ENCODE measurements at regions not wholly inside any gene's neighbourhood (a gene's known extent, or its start where the extent isn't known, plus 50 kb on each side); places are given as distances from the start of the nearest gene placed in this dataset.
"Not testable (repeated sequence)": the region's sequence is repeated elsewhere in the genome, so short reads cannot be mapped to it uniquely, and the experiment has no call there.

DNA sequence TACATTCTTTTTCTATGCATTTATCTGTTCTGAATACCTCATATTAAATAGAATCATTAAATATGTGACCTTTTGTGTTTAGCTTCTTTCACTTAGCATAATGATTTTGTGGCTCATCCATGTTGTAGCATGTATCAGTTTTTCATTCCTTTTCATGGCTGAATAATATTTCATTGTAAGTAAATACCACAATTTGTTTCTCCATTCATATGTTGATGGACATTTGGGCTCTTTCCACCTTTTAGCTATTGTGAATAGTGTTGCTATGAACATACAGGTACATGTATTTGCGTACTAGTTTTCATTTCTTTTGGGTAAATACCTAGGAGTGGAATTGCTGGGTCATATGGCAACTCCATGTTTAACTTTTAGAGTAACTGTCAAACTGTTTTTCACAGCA lies 85.1 kb downstream of the GNL3L start:
- no peak for DNase-seq

DNA sequence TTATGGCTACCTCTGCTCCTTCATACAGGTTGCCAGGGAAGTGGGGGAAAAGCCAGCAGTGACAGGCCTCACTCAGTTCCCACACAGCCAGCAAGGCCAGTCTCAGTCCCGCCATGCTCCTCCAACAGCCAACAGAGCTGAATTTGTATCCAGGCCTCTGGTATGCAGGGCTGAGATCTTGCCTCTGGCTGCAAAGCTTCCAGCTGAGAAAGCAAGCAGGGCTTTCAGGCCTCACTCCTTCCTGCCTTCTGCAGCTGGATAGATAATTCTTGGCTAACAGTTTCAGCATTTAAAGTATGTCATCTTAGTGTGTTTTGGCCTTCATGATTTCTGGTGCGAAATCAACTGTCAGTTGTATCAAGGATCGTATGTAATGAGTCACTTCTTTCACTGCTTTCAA lies 103.6 kb downstream of the GNL3L start:
- DNase-seq: no peak

DNA sequence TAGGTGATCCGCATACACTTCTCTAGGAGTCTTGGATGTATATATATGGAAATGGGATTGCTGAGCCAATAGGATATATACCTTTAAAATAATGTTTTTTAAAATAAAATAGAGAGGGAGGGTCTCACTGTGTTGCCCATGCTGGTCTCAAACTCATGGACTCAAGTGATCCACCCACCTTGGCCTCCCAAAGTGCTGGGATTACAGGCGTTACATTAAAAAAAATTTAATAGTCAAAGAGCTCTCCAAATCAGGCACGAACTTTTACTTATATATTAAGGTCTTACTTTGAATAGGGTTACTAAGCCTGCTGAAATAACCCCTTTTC lies 109.0 kb downstream of the GNL3L start:
- DNase-seq: no peak

DNA sequence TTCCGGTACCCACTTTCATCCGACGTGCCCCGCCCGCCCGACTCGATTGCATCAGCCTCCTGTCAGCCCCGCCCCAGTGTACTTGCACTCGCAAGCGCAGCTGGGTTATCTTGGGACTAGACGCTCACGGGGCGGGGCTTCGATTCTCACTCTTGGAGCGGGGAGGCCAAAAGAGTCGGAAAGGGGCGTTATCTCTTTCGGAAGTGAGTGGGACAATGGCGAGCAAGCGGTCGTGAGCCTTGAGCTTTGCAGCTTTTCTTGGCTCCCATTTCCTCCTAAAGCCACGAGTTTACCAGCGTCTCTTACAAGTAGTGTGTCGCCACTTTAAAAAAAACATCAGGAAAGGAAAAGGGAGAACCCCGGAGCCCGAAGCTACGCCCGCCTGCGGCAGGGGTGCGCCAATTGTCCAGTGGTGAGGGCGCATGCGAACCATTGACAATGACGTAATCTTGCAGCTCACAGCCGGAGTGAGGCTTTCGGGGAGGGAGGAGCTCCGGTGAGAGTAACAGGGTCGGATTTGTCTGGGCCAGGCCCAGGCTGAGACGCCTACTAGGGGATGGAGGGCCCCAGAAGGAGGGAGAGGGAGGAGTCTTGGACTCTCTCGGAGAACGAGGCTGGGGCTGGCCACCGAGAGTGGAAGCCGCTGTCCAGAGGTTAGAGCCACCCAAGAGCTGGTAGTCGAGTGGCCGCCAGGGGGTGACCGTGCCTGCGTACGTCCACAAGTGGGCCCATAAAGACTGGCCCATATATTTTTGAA lies 109.5 kb downstream of the GNL3L start:
- DNase-seq: peak; percentile 96

DNA sequence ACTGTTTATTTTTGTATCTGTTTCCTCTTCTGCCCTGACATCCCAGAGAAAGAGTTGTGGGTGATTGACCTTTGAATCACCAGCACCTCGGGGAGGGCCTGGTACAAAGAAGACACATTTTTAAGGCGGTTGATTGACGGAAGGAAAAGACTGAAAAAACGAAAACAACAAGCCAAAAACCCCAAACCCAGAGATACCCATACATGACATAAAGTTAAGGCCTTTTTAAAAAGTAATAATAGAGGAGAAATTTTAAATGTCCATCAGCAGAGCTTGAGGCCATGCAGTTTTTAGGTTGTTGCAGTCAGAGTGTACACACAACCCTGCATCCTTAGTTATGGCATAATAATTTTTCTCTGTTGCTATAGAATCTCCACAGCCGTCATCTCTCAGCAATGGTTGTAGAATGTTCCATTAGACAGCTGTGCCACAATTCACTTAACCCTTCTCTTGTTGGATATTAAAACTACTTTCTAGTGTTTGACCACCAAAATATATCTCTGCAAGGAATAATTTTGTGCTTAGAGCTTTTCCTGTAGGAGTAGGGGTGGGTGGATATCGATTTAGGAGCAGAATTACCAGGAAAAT lies 110.2 kb downstream of the GNL3L start:
- DNase-seq: no peak

DNA sequence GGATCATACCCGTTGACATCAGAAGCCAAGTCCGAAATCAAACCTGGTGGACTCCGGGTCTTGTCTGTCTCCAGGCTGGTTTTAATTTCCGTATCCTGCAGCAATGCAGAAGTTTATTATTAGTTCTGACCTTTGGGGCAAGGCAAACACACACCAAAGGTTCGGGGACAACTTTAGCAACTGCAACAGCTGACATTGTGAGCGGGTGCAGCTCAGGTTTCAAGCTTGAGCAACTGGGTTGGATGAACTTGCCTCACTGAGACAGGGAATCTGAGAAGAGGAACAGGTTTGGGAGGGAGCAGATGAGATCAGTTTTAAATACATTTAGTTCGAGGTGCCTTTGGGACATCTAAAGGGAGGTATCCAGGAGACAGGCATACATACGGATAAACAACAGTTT lies 110.7 kb downstream of the GNL3L start:
- peak; percentile 0 for DNase-seq

DNA sequence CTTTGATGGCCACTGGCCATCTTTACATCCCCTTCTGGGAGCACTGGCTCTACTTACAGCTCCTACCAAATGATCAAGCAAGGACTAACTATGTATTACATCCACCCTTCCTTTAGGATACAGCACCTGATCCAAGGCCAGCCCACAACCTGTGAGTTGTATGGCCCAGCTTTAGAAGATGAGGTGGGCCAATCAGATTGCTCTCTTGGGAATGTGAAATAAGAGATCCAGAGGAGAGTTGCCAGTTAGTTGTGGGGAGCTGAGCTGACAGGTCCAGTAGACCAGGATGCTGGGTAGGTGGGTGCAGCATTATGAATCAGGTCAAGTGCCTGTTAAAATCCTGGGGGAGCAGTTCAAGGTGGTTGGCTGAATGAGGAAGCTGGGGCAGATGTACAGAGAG lies 111.5 kb downstream of the GNL3L start:
- DNase-seq: no peak

DNA sequence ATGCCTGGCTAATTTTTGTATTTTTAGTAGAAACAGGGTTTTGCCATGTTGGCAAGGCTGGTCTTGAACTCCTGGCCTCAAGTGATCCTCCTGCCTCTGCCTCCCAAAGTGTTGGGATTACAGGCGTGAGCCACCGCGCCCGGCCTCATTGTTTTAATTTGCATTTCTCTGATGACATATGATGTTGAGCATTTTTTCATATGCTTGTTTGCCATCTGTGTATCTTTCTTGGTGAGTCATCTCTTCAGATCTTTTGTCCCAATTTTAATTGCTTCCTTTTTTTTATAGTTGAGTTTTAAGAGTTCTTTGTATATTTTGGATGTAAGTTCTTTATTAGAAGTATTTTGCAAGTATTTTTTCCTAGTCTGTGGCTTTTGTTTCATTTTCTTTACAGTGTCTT lies 117.6 kb downstream of the GNL3L start:
- not testable (repeated sequence) for DNase-seq

DNA sequence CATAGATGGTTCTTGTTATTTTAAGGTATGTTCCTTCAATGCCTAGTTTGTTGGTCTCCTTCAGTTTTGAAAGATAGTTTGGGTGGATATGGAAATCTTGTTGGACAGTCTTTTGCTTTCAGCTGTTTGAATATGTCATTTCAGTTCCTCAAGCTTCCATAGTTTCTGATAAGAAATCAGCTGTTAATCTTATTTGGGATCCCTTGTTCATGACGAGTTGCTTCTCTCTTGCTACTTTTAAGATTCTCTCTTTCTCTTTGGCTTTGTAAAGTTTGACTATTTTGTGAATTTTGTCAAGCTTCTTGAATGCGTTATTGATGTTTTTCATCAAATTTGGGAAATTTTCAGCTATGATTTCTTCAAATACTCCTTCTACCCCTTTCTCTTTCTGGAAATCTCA lies 129.5 kb downstream of the GNL3L start:
- no peak for DNase-seq

DNA sequence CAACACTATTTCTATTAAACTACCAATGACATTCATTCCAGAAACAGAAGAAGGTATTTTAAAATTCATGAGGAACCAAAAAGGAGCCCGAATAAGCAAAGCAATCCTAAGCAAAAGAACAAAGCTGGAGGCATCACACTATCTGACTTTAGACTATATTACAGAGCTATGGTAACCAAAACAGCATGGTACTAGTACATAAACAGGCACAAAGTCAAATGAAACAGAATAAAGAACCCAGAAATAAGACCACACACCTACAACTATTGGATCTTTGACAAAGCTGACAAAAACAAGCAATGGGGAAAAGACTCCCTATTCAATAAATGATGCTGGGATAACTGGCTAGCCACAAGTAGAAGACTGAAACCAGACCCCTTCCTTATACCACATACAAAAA lies 122.3 kb downstream of the ITIH6 start:
- DNase-seq: no peak

DNA sequence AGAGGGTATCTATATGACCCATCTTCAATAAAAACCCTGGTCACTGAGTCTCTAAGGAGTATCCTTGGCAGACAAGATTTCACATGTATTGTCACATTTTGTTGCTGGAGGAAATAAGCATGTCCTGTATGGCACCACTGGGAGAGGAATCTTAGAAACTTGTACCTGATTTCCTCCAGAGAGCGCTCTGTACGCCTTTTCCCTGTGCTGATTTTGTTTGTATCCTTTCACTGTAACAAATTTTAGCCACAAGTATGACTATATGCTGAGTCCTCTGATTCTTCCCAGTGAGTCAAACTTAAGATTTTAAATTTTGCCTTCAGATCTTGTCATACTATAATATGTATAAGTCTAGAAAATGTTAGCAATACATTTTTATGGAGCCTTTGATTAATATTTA lies 102.8 kb downstream of the ITIH6 start:
- peak; percentile 0 for DNase-seq

DNA sequence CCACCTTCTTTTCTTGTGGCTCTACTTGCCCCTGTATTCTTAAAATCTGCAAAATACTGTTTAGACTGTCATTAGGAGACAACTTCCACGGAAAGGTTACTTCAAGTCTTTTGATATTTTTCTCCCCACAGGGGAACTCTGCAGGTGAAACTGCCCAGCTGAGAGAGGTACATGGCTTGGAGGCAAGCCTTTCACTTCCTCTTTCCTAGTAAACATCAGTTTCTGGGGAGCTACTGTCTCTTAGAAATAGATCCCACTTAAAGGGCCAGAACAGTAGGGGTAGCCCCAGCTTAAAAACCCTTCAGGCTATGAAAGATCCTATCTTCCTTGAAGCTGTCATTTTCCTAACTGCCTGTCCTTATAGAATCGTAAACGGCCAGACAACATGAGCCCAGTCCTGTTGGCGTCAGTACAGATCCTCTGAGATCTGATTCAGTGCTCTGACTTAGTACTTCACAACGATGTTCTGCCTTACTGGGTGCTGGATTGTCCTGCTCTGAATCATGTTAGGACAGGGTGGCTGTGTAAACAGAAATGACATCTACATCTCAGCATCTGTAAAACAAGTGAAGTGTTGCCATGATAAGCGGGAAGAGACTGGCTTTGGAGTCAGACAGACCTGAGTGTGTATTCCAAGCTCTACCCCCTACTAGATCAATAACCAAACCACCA lies 102.1 kb downstream of the ITIH6 start:
- peak; percentile 0 for DNase-seq
